ENCODE measurements at regions not wholly inside any gene's neighbourhood (a gene's known extent, or its start where the extent isn't known, plus 50 kb on each side); places are given as distances from the start of the nearest gene placed in this dataset.

- DNase-seq (ENCODE audit: low read depth) = no peak
Observed at GRCh38 chr5:118687661-118688621, 300.4 kb downstream of the DTWD2 start.

- no peak for DNase-seq (ENCODE audit: low read depth)
Observed at GRCh38 chr5:118687100-118687499, 301.2 kb downstream of the DTWD2 start.

- no peak for DNase-seq (ENCODE audit: low read depth)
Observed at GRCh38 chr5:118681655-118682054, 306.7 kb downstream of the DTWD2 start.

GRCh38 chr5:118679264-118679940, 308.9 kb downstream of the DTWD2 start:
- no peak for DNase-seq (ENCODE audit: low read depth)

- DNase-seq (ENCODE audit: low read depth) = no peak
Observed at GRCh38 chr5:118678746-118679145, 309.6 kb downstream of the DTWD2 start.

- DNase-seq (ENCODE audit: low read depth) = no peak
Observed at GRCh38 chr5:118675247-118675646, 313.1 kb downstream of the DTWD2 start.

- DNase-seq (ENCODE audit: low read depth) = no peak
Observed at GRCh38 chr5:118657576-118657975, 330.8 kb downstream of the DTWD2 start.

- no peak for DNase-seq (ENCODE audit: low read depth)
Observed at GRCh38 chr5:118653872-118654271, 334.5 kb downstream of the DTWD2 start.

GRCh38 chr5:118653183-118653582, 335.2 kb downstream of the DTWD2 start:
- DNase-seq (ENCODE audit: low read depth) = no peak

- DNase-seq (ENCODE audit: low read depth) = no peak
Observed at GRCh38 chr5:118651002-118651401, 337.3 kb downstream of the DTWD2 start.

GRCh38 chr5:118647587-118647986, 340.8 kb downstream of the DTWD2 start:
- DNase-seq (ENCODE audit: low read depth) = no peak

- no peak for DNase-seq (ENCODE audit: low read depth)
Observed at GRCh38 chr5:118646917-118647316, 341.4 kb downstream of the DTWD2 start.

GRCh38 chr5:118637947-118638670, 350.2 kb downstream of the DTWD2 start:
- DNase-seq (ENCODE audit: low read depth) = no peak

GRCh38 chr5:118628660-118629354, 359.5 kb downstream of the DTWD2 start:
- no peak for DNase-seq (ENCODE audit: low read depth)

- no peak for DNase-seq (ENCODE audit: low read depth)
Observed at GRCh38 chr5:118620233-118620632, 368.1 kb downstream of the DTWD2 start.

- DNase-seq (ENCODE audit: low read depth) = no peak
Observed at GRCh38 chr5:118619823-118620222, 368.5 kb downstream of the DTWD2 start.

GRCh38 chr5:118616281-118616680, 372.1 kb downstream of the DTWD2 start:
- no peak for DNase-seq (ENCODE audit: low read depth)

GRCh38 chr5:118614731-118615456, 373.5 kb downstream of the DTWD2 start:
- no peak for DNase-seq (ENCODE audit: low read depth)

GRCh38 chr5:118611332-118611945, 376.9 kb downstream of the DTWD2 start:
- no peak for DNase-seq (ENCODE audit: low read depth)

GRCh38 chr5:118606940-118607339, 381.4 kb downstream of the DTWD2 start:
- no peak for DNase-seq (ENCODE audit: low read depth)

GRCh38 chr5:118605761-118606160, 382.6 kb downstream of the DTWD2 start:
- DNase-seq (ENCODE audit: low read depth) = no peak
